ENCODE measurements at regions not wholly inside any gene's neighbourhood (a gene's known extent, or its start where the extent isn't known, plus 50 kb on each side); places are given as distances from the start of the nearest gene placed in this dataset.

DNA sequence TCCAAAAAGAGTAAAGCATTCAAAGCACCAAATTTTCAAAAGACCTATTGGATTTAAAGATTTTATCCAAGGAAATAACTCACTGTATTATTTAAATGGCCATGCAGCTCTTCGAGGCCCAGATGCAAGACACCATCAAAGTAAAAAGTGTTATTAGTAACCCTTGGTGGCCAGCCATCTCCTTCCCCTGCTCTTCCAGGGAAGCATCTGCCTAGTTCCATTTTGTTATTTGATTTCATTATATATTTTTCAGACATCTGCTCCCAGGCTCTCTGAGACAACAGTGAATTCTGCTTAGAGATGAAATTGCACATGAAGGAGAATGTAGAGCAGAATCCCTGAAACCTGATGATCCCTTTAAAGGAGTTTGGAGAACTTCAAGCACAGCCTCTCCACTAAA lies 252.3 kb upstream of the TBX18 start:
- TF ChIP-seq POLR2A (IDR thresholded peaks at IDR 0.05; ENCODE audit: low read depth, low read length) (no peak), TAF1 (IDR thresholded peaks at IDR 0.05; ENCODE audit: borderline replicate concordance, low read depth, low read length) (no peak), POLR2AphosphoS5 (IDR thresholded peaks at IDR 0.05; ENCODE audit: low read depth, low read length) (no peak)

Measured in GM12892 (cell line).